LNCAP (cell line): ENCODE measurements at regions not wholly inside any gene's neighbourhood (a gene's known extent, or its start where the extent isn't known, plus 50 kb on each side); places are given as distances from the start of the nearest gene placed in this dataset.

ENCODE experiments used
- CTCF ChIP-seq: fragments of 450-650 bp; IDR thresholded peaks from 2 replicates; pipeline ENCODE4 v1.5.1; 2017; ENCODE audit warnings: mild to moderate bottlenecking

DNA sequence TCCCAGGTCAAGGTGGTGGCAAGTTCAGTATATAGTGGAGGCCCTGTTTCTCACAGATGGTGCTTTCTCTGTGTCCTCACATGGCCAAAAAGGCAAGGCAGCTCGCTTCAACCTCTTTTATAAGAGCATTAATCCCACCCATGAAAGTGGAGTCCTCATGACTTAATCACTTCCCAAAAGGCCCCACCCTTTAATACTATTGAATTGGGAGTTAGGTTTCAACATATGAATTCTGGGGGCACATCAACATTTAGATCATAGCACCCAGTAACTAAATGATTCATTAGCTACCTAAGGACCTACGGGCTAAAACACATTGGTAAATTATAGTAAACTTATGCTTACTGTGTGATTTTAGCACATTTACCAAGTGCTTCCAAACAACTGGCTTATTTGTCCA, 317.9 kb downstream of the LTN1 start:
- no peak for TF ChIP-seq CTCF

DNA sequence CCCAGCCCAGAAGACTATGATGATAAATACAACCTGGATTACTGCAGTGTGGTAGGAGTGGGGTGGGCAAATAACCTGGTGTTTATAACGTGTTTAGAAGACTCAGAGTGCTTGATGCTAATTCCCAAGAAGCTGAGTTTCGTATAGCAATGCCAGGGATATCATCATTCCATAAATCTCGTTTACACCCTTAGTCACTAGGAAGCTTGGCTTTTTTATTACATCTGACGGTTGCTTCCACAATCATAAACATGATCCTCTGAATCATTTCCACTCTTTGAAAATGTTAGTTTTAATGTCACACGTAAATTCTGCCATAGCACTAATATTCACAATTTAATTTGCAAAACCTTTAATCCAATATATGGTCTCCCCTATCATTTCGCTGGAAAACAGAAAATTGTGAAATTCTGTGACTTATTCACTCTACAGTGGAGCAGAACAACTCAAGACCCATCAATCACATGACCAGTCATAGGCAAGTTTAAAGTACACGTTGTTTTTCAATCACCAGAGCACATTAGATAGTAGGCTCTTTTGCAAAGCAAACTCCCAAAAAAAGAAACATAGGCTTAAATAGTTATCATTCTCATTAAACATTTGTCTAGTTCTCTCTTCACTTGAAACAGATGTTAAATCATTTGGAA, 321.0 kb downstream of the LTN1 start:
- no peak for TF ChIP-seq CTCF

DNA sequence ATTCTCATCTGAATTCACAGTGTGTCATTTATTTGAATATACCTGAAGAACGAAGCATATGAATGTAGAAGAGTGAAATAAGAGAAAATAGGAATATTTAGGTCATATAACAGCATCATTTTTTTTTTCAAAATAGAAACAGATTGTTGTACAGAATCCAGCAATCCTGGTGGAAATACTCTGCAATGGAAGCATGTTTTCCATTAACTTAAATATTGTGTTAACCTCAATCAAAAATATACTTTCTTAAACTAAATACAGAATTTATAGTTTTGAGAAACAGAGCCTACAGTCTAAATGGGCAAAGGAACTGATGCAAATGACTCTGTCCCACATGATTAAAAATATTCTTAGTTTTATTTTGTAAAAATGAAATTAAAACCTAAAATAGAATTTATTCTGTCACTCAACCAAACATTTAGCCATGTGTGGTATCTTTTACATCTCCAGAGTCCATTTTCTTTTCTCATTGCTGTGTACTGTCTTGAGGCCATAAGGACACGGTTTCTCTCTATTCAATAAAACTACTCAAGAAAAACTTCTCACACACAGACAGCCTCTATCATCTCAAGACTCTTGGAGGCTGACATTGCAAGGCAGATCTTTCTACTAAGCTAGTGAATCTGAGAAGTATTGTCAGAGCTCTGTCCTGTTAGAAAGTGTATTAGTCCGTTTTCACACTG, 322.6 kb downstream of the LTN1 start:
- no peak for TF ChIP-seq CTCF

GRCh38 chr21:28669321-28669720, 323.4 kb downstream of the LTN1 start:
- TF ChIP-seq CTCF: no peak

GRCh38 chr21:28663754-28664153, 328.9 kb downstream of the LTN1 start:
- TF ChIP-seq CTCF: no peak

GRCh38 chr21:28663111-28663693, 329.5 kb downstream of the LTN1 start:
- no peak; the same call in 1 of the 2 replicates for TF ChIP-seq CTCF

- TF ChIP-seq CTCF: no peak
Observed at GRCh38 chr21:28657566-28657965, 335.1 kb downstream of the LTN1 start.
